ENCODE measurements at regions not wholly inside any gene's neighbourhood (a gene's known extent, or its start where the extent isn't known, plus 50 kb on each side); places are given as distances from the start of the nearest gene placed in this dataset.
A peak's percentile ranks its signal among the peaks of the same experiment; 100 is the strongest.
"Not testable (repeated sequence)": the region's sequence is repeated elsewhere in the genome, so short reads cannot be mapped to it uniquely, and the experiment has no call there.

DNA sequence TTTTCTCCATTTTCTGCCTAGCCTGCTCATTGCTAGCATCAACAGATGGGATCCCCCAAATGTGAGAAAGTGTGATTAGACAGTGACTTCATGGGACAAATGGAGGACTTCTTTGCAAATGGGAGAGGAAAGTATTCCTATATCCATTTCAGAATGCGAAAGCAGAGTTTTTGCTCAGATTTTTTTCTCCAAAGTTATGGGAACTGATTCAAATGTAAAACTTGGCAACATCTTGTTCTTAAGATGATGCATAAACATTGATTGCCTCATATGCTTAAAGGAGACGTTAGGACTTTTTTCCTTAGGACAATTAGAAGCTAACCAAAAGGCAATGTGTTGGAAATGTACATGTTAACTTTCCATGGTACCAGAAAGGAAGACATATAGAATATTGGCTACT, 704.3 kb upstream of the ZNF608 start:
- peak; percentile 56 for DNase-seq (ENCODE audit: low read depth)
- no peak overlapping the region for H3K4me3 ChIP-seq (ENCODE audit: low read depth, low read length)

DNA sequence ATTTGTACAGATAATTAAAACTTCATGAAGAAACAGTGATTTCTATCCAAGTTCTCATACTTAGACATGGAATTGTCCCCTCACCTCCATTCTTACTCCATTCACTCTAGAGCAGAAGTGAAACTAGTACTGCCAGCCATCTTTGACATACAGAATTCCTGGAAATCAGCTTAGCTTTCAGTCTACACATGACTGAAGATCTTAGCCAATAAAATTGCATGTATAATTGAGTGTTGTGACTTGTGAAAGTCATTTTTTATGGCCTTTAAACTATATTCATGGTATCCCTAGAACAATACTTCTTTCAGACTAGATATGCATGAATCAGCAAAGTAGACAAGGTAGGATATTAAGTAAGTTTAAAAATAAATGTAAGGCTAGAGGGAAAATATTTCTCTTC, 705.2 kb upstream of the ZNF608 start:
- no peak overlapping the region for H3K4me3 ChIP-seq (ENCODE audit: low read depth, low read length)
- DNase-seq (ENCODE audit: low read depth) = no peak

DNA sequence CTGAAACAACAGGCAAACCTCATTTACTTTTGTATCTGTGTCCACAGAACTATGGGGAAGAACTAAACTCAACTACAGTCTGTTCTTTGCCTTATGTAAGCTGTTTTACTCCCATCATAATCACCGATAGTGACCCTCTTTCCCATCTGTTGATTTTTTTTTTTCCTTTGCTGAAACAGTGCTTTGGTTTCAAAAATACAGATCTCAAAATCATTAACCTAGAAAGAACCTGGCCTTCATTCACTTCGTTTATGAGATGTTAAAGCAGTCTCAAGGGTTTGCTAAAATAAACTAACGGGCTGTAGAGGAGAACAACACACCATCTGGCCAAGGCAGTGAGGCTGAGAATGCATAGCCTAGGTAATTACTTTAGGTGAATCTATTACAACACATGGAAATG, 706.6 kb upstream of the ZNF608 start:
- H3K4me3 ChIP-seq (ENCODE audit: low read depth, low read length) = no peak overlapping the region
- DNase-seq (ENCODE audit: low read depth) = no peak

GRCh38 chr5:125455041-125455440, 708.6 kb upstream of the ZNF608 start:
- DNase-seq (ENCODE audit: low read depth) = no peak
- H3K4me3 ChIP-seq (ENCODE audit: low read depth, low read length) = no peak overlapping the region

GRCh38 chr5:125456005-125456404, 709.6 kb upstream of the ZNF608 start:
- DNase-seq (ENCODE audit: low read depth); H3K4me3 ChIP-seq (ENCODE audit: low read depth, low read length): not testable (repeated sequence)

- no peak for DNase-seq (ENCODE audit: low read depth)
- H3K4me3 ChIP-seq (ENCODE audit: low read depth, low read length) = no peak overlapping the region
Observed at GRCh38 chr5:125457617-125458016, 711.2 kb upstream of the ZNF608 start.

DNA sequence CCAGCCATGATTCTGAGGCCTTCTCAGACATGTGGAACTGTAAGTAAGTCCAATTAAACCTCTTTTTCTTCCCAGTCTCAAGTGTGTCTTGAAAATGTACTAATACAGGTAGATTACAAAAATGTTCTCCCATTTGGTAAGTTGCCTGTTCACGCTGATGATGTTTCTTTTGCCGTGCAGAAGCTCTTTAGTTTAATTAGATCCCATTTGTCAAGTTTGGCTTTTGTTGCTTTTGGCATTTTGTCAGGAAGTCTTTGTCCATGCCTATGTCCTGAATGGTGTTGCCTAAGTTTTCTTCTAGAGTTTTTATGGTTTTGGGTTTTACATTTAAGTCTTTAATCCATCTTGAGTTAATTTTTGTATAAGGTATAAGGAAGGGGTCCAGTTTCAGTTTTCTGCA, 712.5 kb upstream of the ZNF608 start:
- H3K4me3 ChIP-seq (ENCODE audit: low read depth, low read length); DNase-seq (ENCODE audit: low read depth): not testable (repeated sequence)

GRCh38 chr5:125461641-125462072, 715.2 kb upstream of the ZNF608 start:
- H3K4me3 ChIP-seq (ENCODE audit: low read depth, low read length) = no peak overlapping the region
- peak; percentile 78 for DNase-seq (ENCODE audit: low read depth)

DNA sequence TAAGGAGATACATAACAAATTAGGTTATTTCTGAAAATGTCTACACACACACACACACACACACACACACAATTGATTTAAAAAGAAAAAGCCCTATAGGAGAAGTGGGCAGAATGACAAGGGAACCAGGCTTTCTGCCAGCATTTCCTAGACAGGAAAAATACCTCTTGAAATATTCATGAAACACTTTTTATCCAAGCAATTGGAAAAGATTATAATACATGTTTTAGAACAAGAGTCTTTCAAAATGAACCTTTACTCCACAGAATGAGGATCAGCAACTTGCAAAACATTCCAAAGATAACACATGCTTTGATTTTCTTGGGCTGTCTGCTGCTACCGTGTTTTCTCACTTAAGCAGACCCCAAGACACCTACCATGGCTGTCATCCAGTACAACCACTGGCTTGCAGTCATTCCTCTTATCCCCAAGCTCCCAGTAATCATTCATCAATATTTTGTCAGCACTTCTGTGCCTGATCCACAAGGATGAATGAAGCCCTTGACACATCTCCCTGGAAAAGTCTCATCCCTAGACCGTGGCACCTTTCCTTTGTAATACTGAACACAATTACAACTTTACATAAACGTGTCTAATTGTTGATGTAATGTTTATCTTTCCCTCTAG, 717.1 kb upstream of the ZNF608 start:
- DNase-seq (ENCODE audit: low read depth) = no peak
- H3K4me3 ChIP-seq (ENCODE audit: low read depth, low read length) = no peak overlapping the region

DNA sequence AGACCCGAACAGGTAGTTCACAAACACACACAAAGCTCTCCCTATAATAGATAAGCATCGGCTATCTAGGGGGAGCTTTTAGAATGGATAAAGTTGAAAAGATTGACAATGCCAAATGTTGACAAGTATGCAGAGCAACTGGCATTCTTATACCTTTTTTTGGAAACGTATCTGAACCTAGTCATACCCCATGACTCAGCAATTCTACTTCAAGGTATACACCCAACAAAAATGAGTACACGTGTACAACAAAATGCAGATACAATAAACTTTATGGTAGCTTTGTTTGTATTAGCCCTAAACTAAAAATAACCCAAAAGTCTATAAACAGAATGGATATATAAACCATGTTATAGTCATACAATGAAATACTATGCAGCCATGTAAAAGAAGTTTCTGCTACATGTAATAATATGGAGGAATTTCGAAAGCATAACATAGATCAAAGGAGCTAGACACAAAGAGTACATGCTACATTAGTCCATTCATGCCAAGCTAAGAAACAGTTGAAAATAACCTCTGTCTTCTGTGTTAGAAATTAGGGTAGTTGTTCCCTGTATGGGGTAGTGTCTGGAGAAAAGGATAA, 718.5 kb upstream of the ZNF608 start:
- DNase-seq (ENCODE audit: low read depth) = no peak

DNA sequence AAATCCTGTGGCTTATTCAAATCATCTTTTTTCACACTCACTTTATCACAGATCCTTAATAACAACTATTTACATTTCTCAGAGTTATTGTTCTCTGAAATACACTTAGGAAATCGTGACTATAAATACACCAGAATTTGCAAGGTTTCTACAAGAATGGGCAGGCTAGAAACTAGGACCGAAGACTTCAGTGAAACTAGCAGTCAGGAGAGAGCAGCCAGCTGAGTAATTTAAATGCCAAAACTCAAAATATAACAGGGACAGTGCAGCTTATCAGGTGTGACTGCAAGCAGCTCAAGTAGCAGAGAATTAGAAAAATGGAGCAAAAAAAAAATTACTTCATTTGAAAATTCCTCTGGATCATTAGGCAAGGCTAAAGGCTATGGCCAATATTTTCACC, 719.3 kb upstream of the ZNF608 start:
- no peak overlapping the region for H3K4me3 ChIP-seq (ENCODE audit: low read depth, low read length)
- DNase-seq (ENCODE audit: low read depth) = no peak

More for the DNA sequence above, 718.5 kb upstream of the ZNF608 start:
- H3K4me3 ChIP-seq (ENCODE audit: low read depth, low read length) = no peak overlapping the region

GRCh38 chr5:125467222-125467621, 720.8 kb upstream of the ZNF608 start:
- no peak for DNase-seq (ENCODE audit: low read depth)
- H3K4me3 ChIP-seq (ENCODE audit: low read depth, low read length) = no peak overlapping the region

GRCh38 chr5:125470280-125470902, 724.0 kb upstream of the ZNF608 start:
- no peak overlapping the region for H3K4me3 ChIP-seq (ENCODE audit: low read depth, low read length)
- no peak for DNase-seq (ENCODE audit: low read depth)

DNA sequence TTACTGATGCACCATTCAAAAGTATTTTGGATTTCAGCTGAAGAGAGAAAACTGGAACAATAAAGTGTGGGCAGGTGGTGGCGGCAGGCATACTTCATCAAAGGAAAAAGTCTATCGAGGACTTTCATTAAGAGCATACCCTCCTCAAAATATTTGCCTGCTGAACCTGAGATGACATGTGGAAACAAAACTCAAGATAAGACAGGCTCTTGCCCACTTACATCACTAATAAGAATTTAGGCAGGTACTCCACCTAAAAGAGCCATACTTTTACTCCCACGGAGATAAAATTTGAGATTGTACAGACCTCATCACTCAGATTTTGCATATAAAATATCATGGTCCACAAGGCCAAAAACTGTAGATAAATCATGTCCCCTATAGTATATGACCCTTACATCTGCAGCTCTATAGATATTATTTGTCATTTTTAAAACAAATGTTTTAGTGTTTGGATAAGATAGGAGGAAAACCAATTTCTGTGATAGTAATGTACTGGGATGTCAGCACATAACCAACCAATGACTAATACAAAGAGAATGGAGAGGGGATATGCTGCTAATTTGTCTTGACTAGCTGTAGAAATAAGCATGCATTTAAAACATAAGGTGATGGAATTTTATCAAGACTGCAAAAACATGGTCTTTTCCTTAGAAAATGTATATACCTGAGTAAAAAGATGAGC, 730.6 kb upstream of the ZNF608 start:
- H3K4me3 ChIP-seq (ENCODE audit: low read depth, low read length) = no peak overlapping the region
- DNase-seq (ENCODE audit: low read depth) = no peak

DNA sequence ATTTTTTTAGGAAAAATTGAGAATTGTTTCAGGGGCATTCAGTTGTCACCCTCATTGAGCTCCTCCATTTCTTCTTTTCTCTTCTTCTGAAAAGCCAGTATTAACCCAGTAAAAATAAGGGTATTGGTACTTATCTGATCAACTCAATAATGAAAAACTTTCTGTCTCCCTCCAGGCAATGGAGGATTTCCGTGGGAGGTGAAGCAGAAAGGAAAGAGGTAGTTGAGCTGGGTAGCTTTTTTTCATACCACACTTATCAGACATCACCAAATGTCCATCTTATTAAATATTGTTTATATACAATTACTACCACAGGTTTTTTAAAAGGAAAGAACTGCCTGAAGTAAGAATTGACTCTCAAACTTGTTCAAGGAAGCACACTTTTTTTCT, 731.1 kb upstream of the ZNF608 start:
- no peak for DNase-seq (ENCODE audit: low read depth)
- H3K4me3 ChIP-seq (ENCODE audit: low read depth, low read length) = no peak overlapping the region

- no peak for DNase-seq (ENCODE audit: low read depth)
- no peak overlapping the region for H3K4me3 ChIP-seq (ENCODE audit: low read depth, low read length)
Observed at GRCh38 chr5:125478599-125478998, 732.2 kb upstream of the ZNF608 start.

DNA sequence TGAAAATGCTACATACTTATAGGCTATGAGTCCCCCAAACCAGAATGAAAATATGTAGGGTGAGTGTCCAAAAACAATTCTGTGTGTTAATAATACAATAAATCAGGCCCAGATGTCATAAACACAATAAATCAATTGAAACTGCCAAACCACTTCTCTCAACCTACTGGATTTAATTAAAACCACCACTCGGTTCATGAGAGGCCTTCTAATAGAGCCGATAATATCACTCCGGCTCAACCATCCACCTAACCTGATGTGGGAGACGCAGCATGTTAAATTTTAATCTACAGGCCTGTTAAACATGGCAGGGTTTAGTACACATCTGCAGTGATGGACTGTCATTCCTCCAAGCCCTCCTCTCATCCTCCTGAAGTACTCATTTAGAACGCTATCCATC, 734.5 kb upstream of the ZNF608 start:
- no peak overlapping the region for H3K4me3 ChIP-seq (ENCODE audit: low read depth, low read length)
- no peak for DNase-seq (ENCODE audit: low read depth)

DNA sequence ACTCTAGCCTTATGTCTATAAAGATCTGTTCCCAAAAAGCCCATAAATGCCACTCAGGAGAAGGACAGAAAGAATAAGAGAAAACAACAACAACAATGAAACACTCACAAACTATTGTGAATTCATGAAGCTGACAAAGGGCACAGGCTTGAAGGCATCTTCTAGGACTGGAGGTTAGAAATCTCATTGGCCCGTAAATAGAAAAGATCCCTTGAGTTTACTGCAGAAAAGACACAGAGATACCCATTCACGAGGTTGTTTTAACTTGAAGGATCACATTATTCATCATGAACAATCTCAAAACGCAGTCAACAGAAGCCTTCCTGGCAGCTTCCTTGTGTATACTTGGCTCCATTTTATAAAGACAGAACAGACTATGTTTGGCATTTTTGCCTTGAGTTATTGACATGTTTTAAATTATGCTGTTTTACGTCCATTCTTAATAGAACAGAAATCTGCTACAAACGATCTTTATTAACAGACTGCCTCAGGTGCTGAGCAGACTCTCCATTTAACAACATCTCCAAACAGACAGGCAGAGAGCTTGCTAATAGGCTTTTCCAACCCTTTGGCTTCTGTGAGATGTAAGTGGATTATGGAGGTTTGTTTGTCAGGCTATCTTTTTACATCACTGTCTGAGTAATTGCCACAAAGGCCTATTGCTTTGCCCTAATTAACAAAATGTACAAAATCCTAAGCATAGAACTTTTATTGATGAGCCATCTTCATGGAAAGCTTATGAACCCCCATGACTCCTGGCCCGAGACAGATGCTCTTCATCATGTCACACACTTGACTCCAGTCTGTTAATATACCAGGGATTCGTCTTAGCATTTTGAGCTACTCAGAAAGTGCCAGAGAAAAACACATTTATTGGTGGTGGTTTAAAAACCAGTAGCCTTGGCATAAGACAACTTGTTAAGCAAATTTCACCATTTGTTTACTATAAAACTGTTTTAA, 735.3 kb upstream of the ZNF608 start:
- no peak for DNase-seq (ENCODE audit: low read depth)
- H3K4me3 ChIP-seq (ENCODE audit: low read depth, low read length) = no peak overlapping the region

GRCh38 chr5:125483609-125484008, 737.2 kb upstream of the ZNF608 start:
- no peak overlapping the region for H3K4me3 ChIP-seq (ENCODE audit: low read depth, low read length)
- no peak for DNase-seq (ENCODE audit: low read depth)

Data from skeletal muscle cell (primary cell).